Dedifferentiated amniotic fluid mesenchymal stem cell (primary cell): ENCODE measurements at regions not wholly inside any gene's neighbourhood (a gene's known extent, or its start where the extent isn't known, plus 50 kb on each side); places are given as distances from the start of the nearest gene placed in this dataset.

Experiments used
- DNase-seq: peaks from one replicate; pipeline ENCODE4 v3.0.0-alpha.2; 2016; ENCODE audit errors: extremely low spot score

- no peak for DNase-seq
Observed at GRCh38 chr3:16808393-16809107, 76.2 kb upstream of the PLCL2 start.

DNA sequence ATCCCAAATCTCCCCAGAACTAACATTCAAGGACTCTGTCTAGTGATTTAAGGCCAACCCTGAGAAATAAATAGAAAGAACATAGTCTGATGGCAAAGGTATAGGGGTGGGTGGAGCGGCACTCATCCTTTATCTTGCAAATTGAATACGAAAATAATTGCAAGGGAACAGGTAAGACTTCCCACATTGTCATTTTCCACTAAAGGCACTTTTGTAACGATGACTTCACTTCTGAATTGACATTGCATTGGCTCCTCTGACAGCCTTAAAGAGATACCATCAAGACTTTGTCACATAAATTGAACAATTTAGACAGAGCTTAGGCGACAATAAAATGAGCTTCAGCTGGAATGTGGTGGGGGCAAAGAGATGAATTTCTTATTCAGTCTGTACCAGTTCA lies 75.3 kb upstream of the PLCL2 start:
- no peak for DNase-seq

DNA sequence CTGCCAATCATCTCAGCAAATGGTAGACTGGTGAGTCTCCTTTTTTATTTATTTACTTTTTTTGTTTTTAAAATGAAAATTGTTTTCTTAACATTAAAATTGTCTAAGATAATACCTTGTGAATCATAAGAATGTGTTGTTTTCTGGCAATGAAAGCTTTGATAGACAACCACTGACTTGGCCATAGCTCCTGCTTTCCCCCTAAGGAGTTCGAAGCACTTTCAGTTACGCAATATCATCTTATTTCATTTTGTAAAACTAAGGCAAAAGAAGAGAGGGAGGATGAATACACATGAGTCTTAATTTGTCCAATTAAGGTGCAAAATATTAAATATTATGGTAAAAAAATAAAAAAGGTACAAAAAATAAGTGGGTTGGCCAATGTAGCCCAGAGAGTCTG lies 74.8 kb upstream of the PLCL2 start:
- DNase-seq = no peak

- DNase-seq = no peak
Observed at GRCh38 chr3:16810593-16811367, 74.0 kb upstream of the PLCL2 start.

GRCh38 chr3:16811950-16812349 lies 72.8 kb upstream of the PLCL2 start:
- no peak for DNase-seq

- no peak for DNase-seq
Observed at GRCh38 chr3:16813336-16813735, 71.4 kb upstream of the PLCL2 start.

DNA sequence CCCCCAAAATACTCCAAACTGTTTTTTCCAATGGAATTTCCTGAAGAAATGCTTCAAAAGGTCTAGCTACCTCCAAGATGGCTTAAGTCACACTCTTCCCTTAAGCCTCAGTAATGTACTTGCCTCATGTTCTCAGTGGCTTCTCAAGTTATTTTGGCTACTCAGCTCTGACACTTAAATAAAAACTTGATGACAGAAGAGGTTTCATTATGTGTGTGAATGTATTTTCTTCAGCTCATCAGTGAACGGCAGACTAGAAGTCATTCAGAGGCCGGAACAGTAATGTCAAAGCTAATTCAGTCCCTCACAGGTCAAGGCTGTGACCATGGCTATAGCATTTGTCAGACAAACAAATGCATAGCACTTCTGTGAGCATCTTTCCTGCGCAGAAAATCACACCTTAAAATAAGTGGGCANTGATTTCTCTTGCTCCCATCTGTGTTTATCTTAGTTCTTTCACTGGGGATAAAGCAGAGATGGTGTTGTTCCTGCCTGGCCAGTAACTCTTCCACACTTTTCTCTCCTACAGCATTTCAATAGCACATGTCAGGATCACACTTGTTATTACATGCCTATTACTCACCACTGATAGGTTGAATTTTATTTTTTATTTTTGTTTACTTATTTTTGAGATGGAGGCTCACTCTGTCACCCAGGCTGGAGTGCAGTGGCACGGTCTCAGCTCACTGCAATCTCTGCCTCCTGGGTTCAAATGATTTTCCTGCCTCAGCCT lies 68.5 kb upstream of the PLCL2 start:
- no peak for DNase-seq

DNA sequence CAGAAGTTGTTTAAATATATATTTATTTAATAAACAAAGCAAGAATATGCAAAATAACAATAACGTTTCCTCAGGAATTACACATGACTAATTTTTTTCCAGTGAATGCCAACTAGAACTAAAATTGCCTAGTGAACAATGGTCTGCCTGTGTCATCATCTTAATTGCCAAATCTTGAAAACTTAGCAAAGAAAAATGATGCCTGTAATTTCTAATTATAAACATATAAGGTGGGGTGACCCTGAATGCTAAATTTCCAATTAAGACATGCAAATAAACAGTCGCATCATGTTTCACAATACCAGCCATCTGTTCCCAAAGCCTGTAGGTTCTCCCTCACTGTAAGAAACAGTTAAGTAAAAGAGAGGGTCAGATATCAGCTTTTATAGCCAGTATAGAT lies 67.6 kb upstream of the PLCL2 start:
- no peak for DNase-seq

DNA sequence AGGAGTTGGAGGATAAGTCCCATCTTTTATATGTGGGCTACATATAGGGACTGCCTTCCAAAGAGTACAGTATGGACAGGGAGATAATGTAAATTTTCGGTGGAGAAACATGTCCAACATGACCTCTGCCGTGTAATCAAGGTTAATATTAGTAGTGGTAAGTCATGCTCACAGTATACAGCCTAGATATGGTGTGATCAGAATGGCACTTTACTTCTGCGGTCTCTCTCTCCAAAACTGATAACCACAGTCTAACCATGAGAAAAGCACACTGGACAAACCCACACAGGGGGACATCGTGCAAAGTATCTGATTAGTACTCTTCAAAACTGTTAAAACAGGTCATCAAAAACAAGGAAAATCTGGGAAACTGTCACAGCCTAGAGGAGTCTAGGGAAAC lies 66.6 kb upstream of the PLCL2 start:
- no peak for DNase-seq

DNA sequence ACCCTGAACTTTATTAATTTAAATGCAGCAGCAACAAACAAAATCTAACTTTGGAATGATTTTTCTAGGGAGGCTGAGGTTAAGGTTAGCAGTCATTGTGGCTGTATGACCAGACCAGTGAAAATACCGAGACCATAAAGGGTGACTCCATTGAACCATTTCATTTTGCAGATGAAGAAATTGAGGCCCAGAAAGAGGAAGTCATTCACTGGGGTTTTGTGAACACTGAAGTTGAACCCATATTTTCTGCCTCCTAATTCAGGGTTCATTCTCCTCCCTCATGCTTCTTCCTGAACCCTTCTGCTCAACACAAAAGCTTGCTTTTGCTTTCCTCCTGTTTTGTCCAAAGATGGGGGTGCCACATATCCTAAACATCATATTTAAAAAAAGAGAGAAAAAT lies 65.8 kb upstream of the PLCL2 start:
- DNase-seq = no peak

- no peak for DNase-seq
Observed at GRCh38 chr3:16820485-16820884, 64.3 kb upstream of the PLCL2 start.

GRCh38 chr3:16821053-16821452 lies 63.7 kb upstream of the PLCL2 start:
- no peak for DNase-seq

DNA sequence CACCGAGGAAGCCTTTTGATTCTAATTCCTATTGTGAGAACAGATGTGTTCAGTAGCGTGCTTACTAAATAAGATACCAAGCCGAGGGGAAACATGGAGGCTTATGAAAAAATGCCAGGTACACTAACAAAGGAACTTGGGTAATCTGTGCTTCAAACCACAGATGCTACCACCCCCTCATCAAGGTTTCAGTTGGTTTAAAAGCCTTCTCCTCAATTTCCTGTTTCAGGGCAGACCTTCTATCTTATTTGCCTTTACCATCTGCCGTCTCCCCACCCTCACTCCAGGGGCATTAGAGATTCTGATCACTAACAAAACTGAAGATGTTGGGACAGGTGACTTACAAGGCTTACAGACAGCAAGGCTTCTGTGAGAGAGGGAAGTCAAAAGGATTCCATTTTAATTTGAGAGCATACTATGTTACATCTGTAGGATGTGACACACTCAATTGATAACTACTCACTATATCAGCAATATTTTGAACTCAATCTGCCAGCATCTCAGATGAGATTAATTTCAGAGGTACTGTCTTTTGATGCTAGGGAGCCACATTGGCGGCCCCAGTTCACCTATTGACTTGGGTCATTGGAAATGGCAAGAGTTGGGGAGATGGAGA lies 60.6 kb upstream of the PLCL2 start:
- no peak for DNase-seq

GRCh38 chr3:16825617-16826204 lies 59.0 kb upstream of the PLCL2 start:
- DNase-seq = no peak

DNA sequence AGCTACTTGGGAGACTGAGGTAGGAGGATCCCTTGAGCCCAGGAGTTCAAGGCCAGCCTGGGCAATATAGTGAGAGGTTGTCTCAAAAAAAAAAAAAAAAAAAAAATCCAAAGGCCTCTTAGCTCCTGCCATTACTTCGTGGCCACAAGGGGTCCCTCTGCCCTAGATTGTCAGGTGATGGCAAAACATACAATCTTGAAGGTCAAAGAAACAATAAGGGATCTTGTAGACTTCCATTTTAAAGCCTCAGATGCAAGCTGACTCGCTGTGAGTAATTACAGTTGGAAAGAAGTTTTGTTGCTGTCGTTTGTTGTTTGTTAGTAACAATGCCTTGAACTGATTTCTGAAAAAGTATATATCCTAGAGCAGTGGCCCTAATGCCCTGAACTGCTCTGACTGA lies 55.9 kb upstream of the PLCL2 start:
- no peak for DNase-seq

DNA sequence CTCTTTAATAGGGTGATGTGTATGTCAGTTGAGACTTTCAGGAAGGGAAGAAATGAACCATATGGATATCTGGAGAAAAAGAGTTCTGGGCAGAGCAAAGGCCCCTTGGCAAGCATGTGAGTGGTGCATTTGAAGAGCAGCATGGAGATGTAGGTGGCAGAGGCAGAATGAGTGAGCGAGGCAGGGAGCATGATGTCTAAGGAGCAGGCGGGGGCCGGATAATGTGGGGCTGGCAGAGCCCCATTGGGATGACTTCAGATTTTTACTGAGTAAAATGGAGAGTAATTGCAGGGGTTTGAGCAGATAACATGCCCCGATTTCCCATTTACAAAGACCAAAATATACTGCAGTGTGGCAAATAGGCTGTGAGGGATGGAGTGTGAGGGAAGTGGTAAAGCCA lies 52.9 kb upstream of the PLCL2 start:
- DNase-seq = no peak

GRCh38 chr3:16834214-16834613 lies 50.5 kb upstream of the PLCL2 start:
- no peak for DNase-seq

- no peak for DNase-seq
Observed at GRCh38 chr3:16834753-16835152, 50.0 kb upstream of the PLCL2 start.
